Neural progenitor cell (in vitro differentiated cells): ENCODE measurements at regions not wholly inside any gene's neighbourhood (a gene's known extent, or its start where the extent isn't known, plus 50 kb on each side); places are given as distances from the start of the nearest gene placed in this dataset.

Experiments
- DNase-seq: peaks from one replicate; pipeline ENCODE4 v3.0.0-alpha.2; 2016; ENCODE audit warnings: low spot score
- H2AFZ ChIP-seq: fragments of 200-600 bp; sonication (generic); replicated peaks from 2 replicates; pipeline ENCODE4 v1.6.1; 2016; ENCODE audit warnings: antibody characterized with exemption
- H3F3A ChIP-seq: fragments of 200-600 bp; sonication (generic); 2 replicates; pipeline ENCODE4 v1.6.1; 2016; ENCODE audit warnings: antibody characterized with exemption, low read depth
- H3K27ac ChIP-seq: fragments of 200-600 bp; sonication (generic); 2 replicates; pipeline ENCODE4 v1.5.1; 2016; ENCODE audit warnings: mild to moderate bottlenecking
- H3K27me3 ChIP-seq: fragments of 200-600 bp; sonication (generic); 2 replicates; pipeline ENCODE4 v1.6.1; 2016; ENCODE audit warnings: mild to moderate bottlenecking, moderate library complexity
- H3K36me3 ChIP-seq: fragments of 200-600 bp; sonication (generic); 2 replicates; pipeline ENCODE4 v1.5.1; 2016
- H3K4me1 ChIP-seq: fragments of 200-600 bp; sonication (generic); 2 replicates; pipeline ENCODE4 v1.6.1; 2016; ENCODE audit warnings: mixed run types
- H3K4me2 ChIP-seq: fragments of 200-600 bp; sonication (generic); 2 replicates; pipeline ENCODE4 v1.6.1; 2016
- H3K4me3 ChIP-seq: fragments of 200-600 bp; sonication (generic); 2 replicates; pipeline ENCODE4 v1.5.1; 2016
- H3K79me2 ChIP-seq: fragments of 200-600 bp; sonication (generic); 2 replicates; pipeline ENCODE4 v1.6.1; 2016; ENCODE audit warnings: low read depth
- H3K9ac ChIP-seq: fragments of 200-600 bp; sonication (generic); 2 replicates; pipeline ENCODE4 v1.6.1; 2016
- H3K9me3 ChIP-seq: fragments of 200-600 bp; sonication (generic); 2 replicates; pipeline ENCODE4 v1.5.1; 2016; ENCODE audit warnings: low read depth
- H4K20me1 ChIP-seq: fragments of 200-600 bp; sonication (generic); 2 replicates; pipeline ENCODE4 v1.6.1; 2016; ENCODE audit warnings: low read depth
- H3K27ac Mint-ChIP-seq: 3 replicates; pipeline ENCODE4 v1.8.0; 2021; ENCODE audit warnings: mixed read lengths
- H3K27me3 Mint-ChIP-seq: 2 replicates; pipeline ENCODE4 v1.8.0; 2022; ENCODE audit warnings: low read depth, mild to moderate bottlenecking, inconsistent platforms, moderate library complexity, mixed read lengths; ENCODE audit not compliant: insufficient read depth
- H3K36me3 Mint-ChIP-seq: 3 replicates; pipeline ENCODE4 v1.8.0; 2021; ENCODE audit warnings: mixed read lengths
- H3K4me1 Mint-ChIP-seq: 3 replicates; pipeline ENCODE4 v1.8.0; 2021; ENCODE audit warnings: mixed read lengths
- H3K4me3 Mint-ChIP-seq: 3 replicates; pipeline ENCODE4 v1.8.0; 2021; ENCODE audit warnings: mild to moderate bottlenecking, moderate library complexity, mixed read lengths
- H3K9me3 Mint-ChIP-seq: 3 replicates; pipeline ENCODE4 v1.8.0; 2020; ENCODE audit warnings: mixed read lengths
- EZH2 ChIP-seq: fragments of 200-600 bp; sonication (generic); IDR thresholded peaks from 2 replicates; pipeline ENCODE4 v1.6.1; 2017; ENCODE audit warnings: antibody characterized with exemption, mild to moderate bottlenecking, moderate library complexity
- EZH2phosphoT487 ChIP-seq: fragments of 200-600 bp; sonication (generic); IDR thresholded peaks from 2 replicates; pipeline ENCODE4 v1.6.1; 2017; ENCODE audit warnings: antibody characterized with exemption
- TF ChIP-seq, protein P1 (sequence below): fragments of 200-600 bp; sonication (generic); IDR thresholded peaks from 2 replicates; pipeline ENCODE4 v1.5.1; 2017; ENCODE audit warnings: antibody characterized with exemption, mild to moderate bottlenecking

DNA sequence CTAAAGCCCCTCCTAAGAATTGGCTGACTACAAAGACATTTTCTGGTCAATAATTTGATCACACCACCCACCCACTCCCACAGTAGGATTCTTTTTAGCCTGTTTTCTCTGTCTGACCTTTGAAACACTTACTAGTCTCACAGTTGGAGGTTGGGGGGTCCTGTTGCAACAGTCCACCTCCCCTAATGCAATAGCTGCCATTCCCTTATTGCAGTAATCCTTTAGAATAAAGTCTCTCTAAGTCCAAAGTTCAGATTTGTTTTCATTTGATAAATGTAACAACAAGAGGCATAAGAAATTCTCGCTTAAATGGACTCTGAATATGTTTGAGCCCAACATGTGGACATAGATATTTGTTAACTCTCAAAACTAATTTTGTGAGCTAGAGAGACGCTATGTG is 1326.8 kb upstream of the TMEFF2 start:
- H3K27me3 Mint-ChIP-seq, result peaks cover 2% of the 10 kb centered on the region
- no peak overlapping the region for H2AFZ ChIP-seq
- no peak overlapping the region for H3K9ac ChIP-seq
- H3K4me1 Mint-ChIP-seq, result peaks cover 8% of the 10 kb centered on the region
- no peaks in the 10 kb centered on the region for H3K4me1 ChIP-seq
- no peaks in the 10 kb centered on the region for H3K27me3 ChIP-seq
- H3F3A ChIP-seq, result no peaks in the 10 kb centered on the region
- no peak overlapping the region for H3K27ac Mint-ChIP-seq
- no peak overlapping the region for H3K4me3 ChIP-seq
- H3K9me3 ChIP-seq, result no peaks in the 10 kb centered on the region
- no peak overlapping the region for H3K27ac ChIP-seq
- H3K4me3 Mint-ChIP-seq, result no peak overlapping the region
- TF ChIP-seq EZH2phosphoT487 (no peak), EZH2 (no peak)
- TF ChIP-seq, protein P1, sequence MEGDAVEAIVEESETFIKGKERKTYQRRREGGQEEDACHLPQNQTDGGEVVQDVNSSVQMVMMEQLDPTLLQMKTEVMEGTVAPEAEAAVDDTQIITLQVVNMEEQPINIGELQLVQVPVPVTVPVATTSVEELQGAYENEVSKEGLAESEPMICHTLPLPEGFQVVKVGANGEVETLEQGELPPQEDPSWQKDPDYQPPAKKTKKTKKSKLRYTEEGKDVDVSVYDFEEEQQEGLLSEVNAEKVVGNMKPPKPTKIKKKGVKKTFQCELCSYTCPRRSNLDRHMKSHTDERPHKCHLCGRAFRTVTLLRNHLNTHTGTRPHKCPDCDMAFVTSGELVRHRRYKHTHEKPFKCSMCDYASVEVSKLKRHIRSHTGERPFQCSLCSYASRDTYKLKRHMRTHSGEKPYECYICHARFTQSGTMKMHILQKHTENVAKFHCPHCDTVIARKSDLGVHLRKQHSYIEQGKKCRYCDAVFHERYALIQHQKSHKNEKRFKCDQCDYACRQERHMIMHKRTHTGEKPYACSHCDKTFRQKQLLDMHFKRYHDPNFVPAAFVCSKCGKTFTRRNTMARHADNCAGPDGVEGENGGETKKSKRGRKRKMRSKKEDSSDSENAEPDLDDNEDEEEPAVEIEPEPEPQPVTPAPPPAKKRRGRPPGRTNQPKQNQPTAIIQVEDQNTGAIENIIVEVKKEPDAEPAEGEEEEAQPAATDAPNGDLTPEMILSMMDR, result no peak
- H3K9me3 Mint-ChIP-seq, result no peaks in the 10 kb centered on the region
- H3K36me3 ChIP-seq, result no peaks in the 10 kb centered on the region
- no peaks in the 10 kb centered on the region for H3K79me2 ChIP-seq
- no peaks in the 10 kb centered on the region for H3K36me3 Mint-ChIP-seq
- peaks cover 2% of the 10 kb centered on the region for H4K20me1 ChIP-seq
- no peak overlapping the region for H3K4me2 ChIP-seq
- DNase-seq, result no peak

DNA sequence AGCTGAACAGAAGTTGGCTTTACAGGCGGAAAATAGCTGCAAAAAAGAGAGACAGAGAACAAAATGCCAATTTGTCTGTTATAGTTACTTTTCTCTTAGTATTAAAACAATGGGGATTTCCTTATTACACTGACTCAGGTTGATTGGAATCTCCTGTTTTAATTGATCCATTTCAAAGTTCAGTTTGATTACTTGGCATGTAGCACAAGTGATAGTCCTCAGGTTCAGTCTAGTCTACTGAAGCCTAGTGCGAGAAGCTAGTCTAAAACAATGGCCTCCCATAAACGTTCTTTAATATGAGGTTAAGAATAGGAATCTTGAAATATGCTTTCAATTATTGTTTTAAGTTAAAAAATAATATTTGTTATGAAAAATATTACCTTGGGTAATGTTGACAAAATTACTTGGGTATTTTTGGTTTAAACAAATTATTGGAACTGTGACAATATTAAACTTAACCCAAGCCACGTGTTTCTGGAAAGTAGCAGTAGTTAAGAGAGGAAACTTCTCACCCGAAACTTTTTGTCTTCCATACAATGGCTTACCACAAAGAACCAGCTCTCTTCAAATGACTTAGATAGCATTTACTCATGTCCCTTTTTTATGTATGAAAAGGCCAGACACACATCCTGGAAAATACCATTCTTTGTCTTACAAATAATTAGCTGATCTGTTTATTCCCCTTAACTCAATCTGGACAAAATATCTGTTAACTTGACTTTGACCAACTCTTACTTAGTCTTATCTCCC is 1326.2 kb upstream of the TMEFF2 start:
- no peak overlapping the region for H3K27ac Mint-ChIP-seq

DNA sequence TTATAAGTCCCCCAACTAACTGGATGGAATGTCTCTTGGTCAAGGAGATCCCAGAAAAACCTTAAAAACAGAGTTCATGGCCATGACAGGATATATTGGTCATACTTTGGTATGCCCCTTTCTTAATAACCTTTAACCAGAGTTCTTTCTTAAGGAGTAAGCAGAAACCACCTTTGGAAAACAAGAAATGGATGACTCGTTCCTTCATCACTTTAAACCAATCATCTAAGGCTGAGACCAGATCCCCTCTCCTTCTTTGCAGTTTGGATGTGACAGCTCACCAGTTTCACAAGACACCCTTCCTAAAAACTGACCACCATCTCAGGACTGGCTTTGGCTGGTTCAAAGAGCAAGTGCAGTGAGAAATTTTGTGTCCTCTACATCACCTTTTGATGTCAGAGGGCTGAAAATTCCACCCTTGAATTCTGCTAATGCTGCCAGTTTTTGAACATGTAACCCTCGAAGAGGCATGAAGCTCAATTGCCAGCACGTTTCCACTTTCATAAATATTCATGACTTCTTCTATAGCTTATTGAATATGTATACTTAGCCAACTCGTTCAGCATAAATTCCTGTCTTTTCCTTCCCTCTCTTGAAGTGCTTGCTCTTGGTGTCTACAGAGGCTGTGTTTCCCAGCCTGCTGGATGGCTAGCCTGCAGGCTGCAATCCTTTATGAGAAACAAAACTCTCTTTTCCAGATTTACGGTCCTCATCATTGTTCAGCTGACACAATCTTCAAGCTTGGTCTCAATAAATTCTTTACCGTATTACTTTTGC is 1323.5 kb upstream of the TMEFF2 start:
- Histone ChIP-seq H3K79me2 (no peaks in the 10 kb centered on the region), H3K27ac (no peak overlapping the region), H2AFZ (no peak overlapping the region), H3K36me3 (no peaks in the 10 kb centered on the region), H3K4me2 (no peak overlapping the region), H3F3A (no peaks in the 10 kb centered on the region), H3K4me1 (no peaks in the 10 kb centered on the region), H3K27me3 (no peaks in the 10 kb centered on the region), H4K20me1 (peaks cover under 1% of the 10 kb centered on the region), H3K4me3 (no peak overlapping the region), H3K9ac (no peak overlapping the region), H3K9me3 (no peaks in the 10 kb centered on the region)
- no peaks in the 10 kb centered on the region for H3K36me3 Mint-ChIP-seq
- no peak for DNase-seq
- no peak overlapping the region for H3K27ac Mint-ChIP-seq
- peaks cover 8% of the 10 kb centered on the region for H3K4me1 Mint-ChIP-seq
- H3K9me3 Mint-ChIP-seq, result peaks cover 5% of the 10 kb centered on the region
- H3K27me3 Mint-ChIP-seq, result no peaks in the 10 kb centered on the region
- no peak overlapping the region for H3K4me3 Mint-ChIP-seq
- TF ChIP-seq EZH2 (no peak), EZH2phosphoT487 (no peak)
- TF ChIP-seq, protein P1, result no peak

More for the DNA sequence above, 1326.2 kb upstream of the TMEFF2 start:
- H3K9ac ChIP-seq, result no peak overlapping the region
- no peaks in the 10 kb centered on the region for H3K4me1 ChIP-seq
- no peaks in the 10 kb centered on the region for H3K36me3 ChIP-seq
- H4K20me1 ChIP-seq, result peaks cover 2% of the 10 kb centered on the region
- Mint-ChIP-seq H3K27me3 (peaks cover 2% of the 10 kb centered on the region), H3K36me3 (no peaks in the 10 kb centered on the region), H3K4me3 (no peak overlapping the region), H3K4me1 (peaks cover 8% of the 10 kb centered on the region), H3K9me3 (peaks cover 2% of the 10 kb centered on the region)
- no peaks in the 10 kb centered on the region for H3F3A ChIP-seq
- H3K27ac ChIP-seq, result no peak overlapping the region
- no peak overlapping the region for H3K4me3 ChIP-seq
- no peaks in the 10 kb centered on the region for H3K9me3 ChIP-seq
- H3K4me2 ChIP-seq, result no peak overlapping the region
- DNase-seq, result no peak
- H2AFZ ChIP-seq, result no peak overlapping the region
- no peaks in the 10 kb centered on the region for H3K27me3 ChIP-seq
- TF ChIP-seq, protein P1, result no peak
- TF ChIP-seq EZH2phosphoT487 (no peak), EZH2 (no peak)
- H3K79me2 ChIP-seq, result no peaks in the 10 kb centered on the region
